Adrenal gland (tissue), 9 donors: ENCODE measurements at regions not wholly inside any gene's neighbourhood (a gene's known extent, or its start where the extent isn't known, plus 50 kb on each side); places are given as distances from the start of the nearest gene placed in this dataset.

Source experiments
- DNase-seq, 7 donors: peaks; one replicate each; pipeline ENCODE4 v3.0.0-alpha.2; 2019 to 2020
- H3K27ac ChIP-seq, 5 donors: fragments of 200-600 bp; sonication (generic) in 4 of 5; 1 replicate in 3 of 5; 2 replicates in 2 of 5; pipeline versions ENCODE4 v1.5.1 to v1.8.0; 2016 to 2020; ENCODE audit warnings: mild to moderate bottlenecking in 1 of 5
- H3K27me3 ChIP-seq: fragments of 200-600 bp; 2 replicates; pipeline ENCODE4 v1.8.0; 2021
- H3K36me3 ChIP-seq, 2 donors: fragments of 200-600 bp; replicated peaks in 1 of 2; 1 replicate in 1 of 2; 2 replicates in 1 of 2; pipeline versions ENCODE4 v1.5.1 to v1.8.0; 2018 to 2022
- H3K4me1 ChIP-seq, 2 donors: fragments of 200-600 bp; replicated peaks in 1 of 2; 1 replicate in 1 of 2; 2 replicates in 1 of 2; pipeline versions ENCODE4 v1.5.1 to v1.8.0; 2018 to 2021
- H3K4me3 ChIP-seq, 4 donors: fragments of 200-600 bp; sonication (generic) in 3 of 4; one replicate each; pipeline ENCODE4 v1.5.1; 2016 to 2018
- H3K9me3 ChIP-seq, 3 donors: fragments of 200-600 bp; sonication (generic) in 1 of 3; replicated peaks in 1 of 3; 1 replicate in 2 of 3; 2 replicates in 1 of 3; pipeline versions ENCODE4 v1.5.1 to v1.8.0; 2016 to 2021
- CTCF ChIP-seq, 6 experiments: fragments of 450-650 bp in 4 of 6; fragments of 200-600 bp in 2 of 6; sonication (generic) in 1 of 6; IDR thresholded peaks; 1 replicate in 5 of 6; 2 replicates in 1 of 6; pipeline versions ENCODE4 v1.5.1 to v1.8.0; 2016 to 2021; ENCODE audit warnings: antibody characterized with exemption in 6 of 6, mild to moderate bottlenecking in 2 of 6, moderate library complexity in 1 of 6
- POLR2A ChIP-seq, 2 donors: fragments of 450-650 bp; IDR thresholded peaks; one replicate each; pipeline ENCODE4 v1.6.1; 2017; ENCODE audit warnings: antibody characterized with exemption in 2 of 2, mild to moderate bottlenecking in 2 of 2, moderate library complexity in 1 of 2
- WGBS, 4 donors: extraction: QIAGEN DNeasy Blood & Tissue Kit in 2 of 4; methylation state at CpG; one replicate each; pipeline versions ENCODE4 v1.1.5 to v1.1.7; 2013 to 2017; 5-methylcytosine and 5-hydroxymethylcytosine counted together
- intact Hi-C, 2 donors: fragments of 100-400 bp; cut with DNase I; formaldehyde crosslinking; loops; one replicate each; pipeline versions ENCODE4 v1.14.1 to v1.15.0; 2022 to 2023
- donor health status: healthy with polysubstance abuse.
- donor health status: Bipolar disorder and iron deficiency.
- donor health status: DM: yes; HTN: yes; CAD: no.
- donor health status: DM: no; HTN: no; CAD: no.
- donor health status: DM: no; HTN: no; CAD: no.

GRCh38 chr1:208419746-208420420 is 175.7 kb upstream of the PLXNA2 start:
- WGBS, 4 donors: 77 to 84% (median 80%) methylated on average over 5 of the region's 5 CpGs
- Histone ChIP-seq H3K27ac (no peak overlapping the region), H3K9me3 (no peaks in the 10 kb centered on the region), H3K4me3 (no peak overlapping the region), H3K27me3 (no peaks in the 10 kb centered on the region), H3K4me1 (no peaks in the 10 kb centered on the region), H3K36me3 (no peaks in the 10 kb centered on the region)
- TF ChIP-seq CTCF (IDR thresholded peaks at IDR 0.05): no peak
- no peak for TF ChIP-seq POLR2A (IDR thresholded peaks at IDR 0.05)
- intact Hi-C loops: no loop called here
- DNase-seq: no peak

DNA sequence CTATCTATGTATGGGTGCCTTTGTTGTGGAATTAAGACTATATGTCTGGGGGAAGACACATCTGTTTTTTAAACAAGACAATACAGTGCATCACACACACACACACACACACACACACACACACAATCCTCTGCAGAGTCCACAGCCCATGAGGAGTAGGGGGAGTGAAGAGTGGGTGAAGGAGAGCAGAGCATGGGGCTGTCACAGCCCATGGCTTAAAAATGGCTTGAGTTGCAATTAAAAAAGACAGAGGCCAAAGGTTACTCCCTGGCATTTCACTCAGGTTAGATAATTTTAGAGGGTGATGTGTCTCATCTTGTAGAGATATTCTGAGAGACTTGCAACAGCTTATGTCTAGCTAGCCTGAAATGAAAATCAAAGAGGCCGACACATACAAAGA is 176.5 kb upstream of the PLXNA2 start:
- TF ChIP-seq CTCF (IDR thresholded peaks at IDR 0.05) (no peak), POLR2A (IDR thresholded peaks at IDR 0.05) (no peak)
- DNase-seq: no peak
- H3K4me1 ChIP-seq: no peaks in the 10 kb centered on the region
- no peaks in the 10 kb centered on the region for H3K36me3 ChIP-seq
- H3K27me3 ChIP-seq: no peaks in the 10 kb centered on the region
- H3K4me3 ChIP-seq: no peak overlapping the region
- intact Hi-C loops: no loop called here
- no peaks in the 10 kb centered on the region for H3K9me3 ChIP-seq
- no peak overlapping the region for H3K27ac ChIP-seq
- 85 to 100% (median 93%) methylated on average over 1 of the region's 1 CpG for WGBS, 4 donors

- intact Hi-C loops: no loop called here
- H3K27me3 ChIP-seq: no peaks in the 10 kb centered on the region
- H3K4me3 ChIP-seq: no peak overlapping the region
- no peak overlapping the region for H3K27ac ChIP-seq
- no peaks in the 10 kb centered on the region for H3K9me3 ChIP-seq
- H3K36me3 ChIP-seq: no peaks in the 10 kb centered on the region
- TF ChIP-seq POLR2A (IDR thresholded peaks at IDR 0.05): no peak
- TF ChIP-seq CTCF (IDR thresholded peaks at IDR 0.05): no peak
- WGBS, 4 donors: 52 to 76% (median 67%) methylated on average over 4 of the region's 4 CpGs
- no peaks in the 10 kb centered on the region for H3K4me1 ChIP-seq
- no peak for DNase-seq
Measured at GRCh38 chr1:208421486-208421885, 177.3 kb upstream of the PLXNA2 start.

- Histone ChIP-seq H3K4me1 (no peaks in the 10 kb centered on the region), H3K4me3 (no peak overlapping the region), H3K27me3 (no peaks in the 10 kb centered on the region), H3K9me3 (no peaks in the 10 kb centered on the region), H3K36me3 (no peaks in the 10 kb centered on the region), H3K27ac (no peak overlapping the region)
- TF ChIP-seq POLR2A (IDR thresholded peaks at IDR 0.05) (no peak), CTCF (IDR thresholded peaks at IDR 0.05) (no peak)
- intact Hi-C loops: no loop called here
- DNase-seq: no peak
- 68 to 84% (median 70%) methylated on average over 3 of the region's 3 CpGs for WGBS, 4 donors
Measured at GRCh38 chr1:208423526-208423925, 179.3 kb upstream of the PLXNA2 start.
